ENCODE measurements at regions not wholly inside any gene's neighbourhood (a gene's known extent, or its start where the extent isn't known, plus 50 kb on each side); places are given as distances from the start of the nearest gene placed in this dataset.
"Not testable (repeated sequence)": the region's sequence is repeated elsewhere in the genome, so short reads cannot be mapped to it uniquely, and the experiment has no call there.

DNA sequence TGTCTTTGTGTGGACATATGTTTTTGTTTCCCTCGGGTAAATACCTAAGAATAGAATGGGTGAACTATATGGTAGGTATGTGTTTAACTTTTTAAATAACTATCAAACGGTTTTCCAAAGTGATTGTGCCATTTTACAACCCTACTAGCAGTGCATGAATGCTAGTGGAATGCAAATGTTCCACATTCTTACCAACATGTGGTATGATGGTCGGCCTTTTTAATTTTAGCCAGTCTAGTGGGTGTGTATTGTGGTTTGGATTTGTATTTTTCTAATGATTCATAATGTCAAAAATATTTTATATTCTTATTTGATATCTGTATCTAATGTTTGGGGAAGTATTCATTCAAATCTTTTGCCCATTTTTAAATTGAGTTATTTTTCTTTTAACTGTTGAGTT is 68.2 kb upstream of the SMAD3 start:
- H3K4me3 ChIP-seq (ENCODE audit: low read length, poor library complexity, severe bottlenecking): no peak overlapping the region
- no peak overlapping the region for H3K9ac ChIP-seq (ENCODE audit: low read depth, low read length, poor library complexity, severe bottlenecking)
- H3K9me3 ChIP-seq (ENCODE audit: insufficient read depth, low read depth, low read length): no peaks in the 10 kb centered on the region; the same call in 1 of the 2 replicates
- H3K4me1 ChIP-seq (ENCODE audit: insufficient read depth, low read length, poor library complexity, severe bottlenecking): no peaks in the 10 kb centered on the region
- H4K20me1 ChIP-seq (ENCODE audit: insufficient read depth, low read length, poor library complexity, severe bottlenecking): no peaks in the 10 kb centered on the region
- H3K36me3 ChIP-seq (ENCODE audit: insufficient read depth, low read length): no peaks in the 10 kb centered on the region
- H3F3A ChIP-seq (ENCODE audit: low read depth): no peaks in the 10 kb centered on the region
- no peak overlapping the region for H3K4me2 ChIP-seq (ENCODE audit: low read depth, low read length, poor library complexity, severe bottlenecking)
- H3K9me2 ChIP-seq (replicated peaks; ENCODE audit: low read depth, low read length): no peaks in the 10 kb centered on the region
- TF ChIP-seq, protein P1, sequence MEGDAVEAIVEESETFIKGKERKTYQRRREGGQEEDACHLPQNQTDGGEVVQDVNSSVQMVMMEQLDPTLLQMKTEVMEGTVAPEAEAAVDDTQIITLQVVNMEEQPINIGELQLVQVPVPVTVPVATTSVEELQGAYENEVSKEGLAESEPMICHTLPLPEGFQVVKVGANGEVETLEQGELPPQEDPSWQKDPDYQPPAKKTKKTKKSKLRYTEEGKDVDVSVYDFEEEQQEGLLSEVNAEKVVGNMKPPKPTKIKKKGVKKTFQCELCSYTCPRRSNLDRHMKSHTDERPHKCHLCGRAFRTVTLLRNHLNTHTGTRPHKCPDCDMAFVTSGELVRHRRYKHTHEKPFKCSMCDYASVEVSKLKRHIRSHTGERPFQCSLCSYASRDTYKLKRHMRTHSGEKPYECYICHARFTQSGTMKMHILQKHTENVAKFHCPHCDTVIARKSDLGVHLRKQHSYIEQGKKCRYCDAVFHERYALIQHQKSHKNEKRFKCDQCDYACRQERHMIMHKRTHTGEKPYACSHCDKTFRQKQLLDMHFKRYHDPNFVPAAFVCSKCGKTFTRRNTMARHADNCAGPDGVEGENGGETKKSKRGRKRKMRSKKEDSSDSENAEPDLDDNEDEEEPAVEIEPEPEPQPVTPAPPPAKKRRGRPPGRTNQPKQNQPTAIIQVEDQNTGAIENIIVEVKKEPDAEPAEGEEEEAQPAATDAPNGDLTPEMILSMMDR (conservative IDR thresholded peaks at IDR 0.05; ENCODE audit: low read length): no peak
- no peak for TF ChIP-seq EZH2phosphoT487 (IDR thresholded peaks at IDR 0.05; ENCODE audit: borderline replicate concordance)
- H3K27me3 ChIP-seq (ENCODE audit: insufficient read depth, low read length, poor library complexity, severe bottlenecking): no peaks in the 10 kb centered on the region
- no peak overlapping the region for H2AFZ ChIP-seq (ENCODE audit: low read length)
- H3K79me2 ChIP-seq (ENCODE audit: insufficient read depth, low read length): no peaks in the 10 kb centered on the region

DNA sequence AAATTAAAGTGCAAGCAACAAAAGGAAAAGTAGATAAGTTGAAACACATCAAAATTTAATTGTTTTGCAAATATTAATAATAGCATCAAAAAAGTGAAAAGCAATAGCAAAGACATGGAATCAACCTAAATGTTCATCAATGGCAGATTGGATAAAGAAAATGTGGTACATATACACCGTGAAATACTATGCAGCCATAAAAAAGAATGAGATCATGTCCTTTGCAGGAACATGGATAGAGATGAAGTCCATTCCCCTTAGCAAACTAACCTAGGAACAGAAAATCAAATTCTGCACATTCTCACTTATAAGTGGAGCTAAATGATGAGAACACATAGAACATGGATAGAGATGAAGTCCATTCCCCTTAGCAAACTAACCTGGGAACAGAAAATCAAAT is 67.2 kb upstream of the SMAD3 start:
- not testable (repeated sequence) for H3K79me2 ChIP-seq (ENCODE audit: insufficient read depth, low read length); H3K9me2 ChIP-seq (replicated peaks; ENCODE audit: low read depth, low read length); H3K9me3 ChIP-seq (ENCODE audit: insufficient read depth, low read depth, low read length); H3K27me3 ChIP-seq (ENCODE audit: insufficient read depth, low read length, poor library complexity, severe bottlenecking); H3K4me2 ChIP-seq (ENCODE audit: low read depth, low read length, poor library complexity, severe bottlenecking); H4K20me1 ChIP-seq (ENCODE audit: insufficient read depth, low read length, poor library complexity, severe bottlenecking); H3F3A ChIP-seq (ENCODE audit: low read depth); H2AFZ ChIP-seq (ENCODE audit: low read length); H3K4me3 ChIP-seq (ENCODE audit: low read length, poor library complexity, severe bottlenecking); H3K36me3 ChIP-seq (ENCODE audit: insufficient read depth, low read length); H3K9ac ChIP-seq (ENCODE audit: low read depth, low read length, poor library complexity, severe bottlenecking); H3K4me1 ChIP-seq (ENCODE audit: insufficient read depth, low read length, poor library complexity, severe bottlenecking)

DNA sequence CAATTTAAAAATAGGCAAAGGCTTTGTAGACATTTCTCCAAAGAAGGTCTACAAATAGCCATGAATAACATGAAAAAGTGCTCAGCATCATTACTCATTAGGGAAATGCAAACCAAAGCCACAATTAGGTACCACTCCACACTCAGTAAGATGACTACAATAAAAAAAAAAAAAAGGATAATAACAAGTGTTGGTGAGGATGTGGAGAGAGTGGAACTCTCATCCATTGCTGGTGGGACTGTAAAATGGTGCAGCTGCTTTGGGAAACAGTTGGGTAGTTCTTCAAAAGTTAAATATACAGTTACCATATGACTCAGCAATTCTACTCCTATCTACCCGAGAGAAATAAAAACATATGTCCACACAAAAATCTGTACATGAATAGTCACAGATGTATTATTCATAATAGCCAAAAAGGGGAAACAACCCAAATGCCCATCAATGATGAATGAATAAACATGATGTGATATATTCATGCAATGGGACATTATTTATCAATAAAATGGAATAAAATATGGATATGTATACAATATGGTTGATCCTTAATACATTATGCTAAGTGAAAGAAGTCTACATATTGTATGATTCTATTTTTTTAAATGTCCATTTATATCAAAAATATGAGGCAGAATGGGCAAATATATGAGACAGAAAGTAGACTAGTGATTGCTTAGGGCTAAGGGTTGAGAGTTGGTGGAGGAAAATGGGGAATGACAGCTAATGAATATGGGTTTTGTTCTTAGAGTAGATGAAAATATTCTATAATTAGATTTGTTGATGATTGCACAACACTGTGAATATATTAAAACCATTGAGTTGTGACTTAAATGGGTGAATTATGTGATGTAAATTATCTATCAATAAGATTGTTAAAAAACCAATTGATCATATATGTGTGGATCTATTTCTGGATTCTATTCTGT is 66.1 kb upstream of the SMAD3 start:
- no peak overlapping the region for H2AFZ ChIP-seq (ENCODE audit: low read length)
- H3K4me1 ChIP-seq (ENCODE audit: insufficient read depth, low read length, poor library complexity, severe bottlenecking): no peaks in the 10 kb centered on the region
- no peaks in the 10 kb centered on the region for H3F3A ChIP-seq (ENCODE audit: low read depth)
- no peaks in the 10 kb centered on the region for H3K36me3 ChIP-seq (ENCODE audit: insufficient read depth, low read length)
- H3K9ac ChIP-seq (ENCODE audit: low read depth, low read length, poor library complexity, severe bottlenecking): no peak overlapping the region
- no peaks in the 10 kb centered on the region for H3K27me3 ChIP-seq (ENCODE audit: insufficient read depth, low read length, poor library complexity, severe bottlenecking)
- no peak overlapping the region for H3K4me2 ChIP-seq (ENCODE audit: low read depth, low read length, poor library complexity, severe bottlenecking)
- no peak overlapping the region for H3K4me3 ChIP-seq (ENCODE audit: low read length, poor library complexity, severe bottlenecking)
- no peaks in the 10 kb centered on the region for H4K20me1 ChIP-seq (ENCODE audit: insufficient read depth, low read length, poor library complexity, severe bottlenecking)
- H3K9me2 ChIP-seq (replicated peaks; ENCODE audit: low read depth, low read length): no peaks in the 10 kb centered on the region
- no peaks in the 10 kb centered on the region for H3K79me2 ChIP-seq (ENCODE audit: insufficient read depth, low read length)
- no peak for TF ChIP-seq EZH2phosphoT487 (IDR thresholded peaks at IDR 0.05; ENCODE audit: borderline replicate concordance)
- TF ChIP-seq, protein P1 (conservative IDR thresholded peaks at IDR 0.05; ENCODE audit: low read length): no peak
- no peaks in the 10 kb centered on the region; the same call in 1 of the 2 replicates for H3K9me3 ChIP-seq (ENCODE audit: insufficient read depth, low read depth, low read length)

DNA sequence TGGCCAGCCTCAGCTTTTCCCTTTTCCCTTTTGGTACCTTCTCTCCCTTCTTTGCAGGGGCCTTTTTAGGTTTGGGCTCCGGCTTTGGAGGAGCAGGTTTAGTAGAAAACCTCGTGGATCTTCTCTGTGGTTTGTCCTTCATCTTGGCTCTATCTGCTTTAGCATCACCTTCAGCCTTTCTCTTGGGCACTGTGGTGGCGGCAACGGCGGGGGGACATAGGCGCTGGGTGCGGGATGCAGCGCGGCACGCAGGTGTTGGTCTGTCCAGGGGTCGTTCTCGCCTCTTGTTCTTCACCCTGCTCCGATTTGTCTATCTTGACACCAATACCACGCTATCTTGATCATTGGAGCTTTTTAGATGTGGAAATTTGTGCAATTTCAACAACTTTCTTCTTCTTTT is 64.5 kb upstream of the SMAD3 start:
- no peaks in the 10 kb centered on the region for H3K79me2 ChIP-seq (ENCODE audit: insufficient read depth, low read length)
- no peaks in the 10 kb centered on the region for H3K27me3 ChIP-seq (ENCODE audit: insufficient read depth, low read length, poor library complexity, severe bottlenecking)
- no peaks in the 10 kb centered on the region for H4K20me1 ChIP-seq (ENCODE audit: insufficient read depth, low read length, poor library complexity, severe bottlenecking)
- no peak overlapping the region for H3K4me2 ChIP-seq (ENCODE audit: low read depth, low read length, poor library complexity, severe bottlenecking)
- no peak for TF ChIP-seq EZH2phosphoT487 (IDR thresholded peaks at IDR 0.05; ENCODE audit: borderline replicate concordance)
- TF ChIP-seq, protein P1 (conservative IDR thresholded peaks at IDR 0.05; ENCODE audit: low read length): no peak
- no peak overlapping the region for H3K9ac ChIP-seq (ENCODE audit: low read depth, low read length, poor library complexity, severe bottlenecking)
- no peaks in the 10 kb centered on the region for H3K4me1 ChIP-seq (ENCODE audit: insufficient read depth, low read length, poor library complexity, severe bottlenecking)
- no peaks in the 10 kb centered on the region; the same call in 1 of the 2 replicates for H3K9me3 ChIP-seq (ENCODE audit: insufficient read depth, low read depth, low read length)
- H2AFZ ChIP-seq (ENCODE audit: low read length): no peak overlapping the region
- no peaks in the 10 kb centered on the region for H3K36me3 ChIP-seq (ENCODE audit: insufficient read depth, low read length)
- no peak overlapping the region for H3K4me3 ChIP-seq (ENCODE audit: low read length, poor library complexity, severe bottlenecking)
- no peaks in the 10 kb centered on the region for H3F3A ChIP-seq (ENCODE audit: low read depth)
- H3K9me2 ChIP-seq (replicated peaks; ENCODE audit: low read depth, low read length): no peaks in the 10 kb centered on the region
